Neural progenitor cell (in vitro differentiated cells): ENCODE measurements at regions not wholly inside any gene's neighbourhood (a gene's known extent, or its start where the extent isn't known, plus 50 kb on each side); places are given as distances from the start of the nearest gene placed in this dataset.

Experiments
- DNase-seq: peaks from one replicate; pipeline ENCODE4 v3.0.0-alpha.2; 2016; ENCODE audit warnings: low spot score
- H2AFZ ChIP-seq: fragments of 200-600 bp; sonication (generic); replicated peaks from 2 replicates; pipeline ENCODE4 v1.6.1; 2016; ENCODE audit warnings: antibody characterized with exemption
- H3F3A ChIP-seq: fragments of 200-600 bp; sonication (generic); 2 replicates; pipeline ENCODE4 v1.6.1; 2016; ENCODE audit warnings: antibody characterized with exemption, low read depth
- H3K27ac ChIP-seq: fragments of 200-600 bp; sonication (generic); 2 replicates; pipeline ENCODE4 v1.5.1; 2016; ENCODE audit warnings: mild to moderate bottlenecking
- H3K27me3 ChIP-seq: fragments of 200-600 bp; sonication (generic); 2 replicates; pipeline ENCODE4 v1.6.1; 2016; ENCODE audit warnings: mild to moderate bottlenecking, moderate library complexity
- H3K36me3 ChIP-seq: fragments of 200-600 bp; sonication (generic); 2 replicates; pipeline ENCODE4 v1.5.1; 2016
- H3K4me1 ChIP-seq: fragments of 200-600 bp; sonication (generic); 2 replicates; pipeline ENCODE4 v1.6.1; 2016; ENCODE audit warnings: mixed run types
- H3K4me2 ChIP-seq: fragments of 200-600 bp; sonication (generic); 2 replicates; pipeline ENCODE4 v1.6.1; 2016
- H3K4me3 ChIP-seq: fragments of 200-600 bp; sonication (generic); 2 replicates; pipeline ENCODE4 v1.5.1; 2016
- H3K79me2 ChIP-seq: fragments of 200-600 bp; sonication (generic); 2 replicates; pipeline ENCODE4 v1.6.1; 2016; ENCODE audit warnings: low read depth
- H3K9ac ChIP-seq: fragments of 200-600 bp; sonication (generic); 2 replicates; pipeline ENCODE4 v1.6.1; 2016
- H3K9me3 ChIP-seq: fragments of 200-600 bp; sonication (generic); 2 replicates; pipeline ENCODE4 v1.5.1; 2016; ENCODE audit warnings: low read depth
- H4K20me1 ChIP-seq: fragments of 200-600 bp; sonication (generic); 2 replicates; pipeline ENCODE4 v1.6.1; 2016; ENCODE audit warnings: low read depth
- H3K27ac Mint-ChIP-seq: 3 replicates; pipeline ENCODE4 v1.8.0; 2021; ENCODE audit warnings: mixed read lengths
- H3K27me3 Mint-ChIP-seq: 2 replicates; pipeline ENCODE4 v1.8.0; 2022; ENCODE audit warnings: low read depth, mild to moderate bottlenecking, inconsistent platforms, moderate library complexity, mixed read lengths; ENCODE audit not compliant: insufficient read depth
- H3K36me3 Mint-ChIP-seq: 3 replicates; pipeline ENCODE4 v1.8.0; 2021; ENCODE audit warnings: mixed read lengths
- H3K4me1 Mint-ChIP-seq: 3 replicates; pipeline ENCODE4 v1.8.0; 2021; ENCODE audit warnings: mixed read lengths
- H3K4me3 Mint-ChIP-seq: 3 replicates; pipeline ENCODE4 v1.8.0; 2021; ENCODE audit warnings: mild to moderate bottlenecking, moderate library complexity, mixed read lengths
- H3K9me3 Mint-ChIP-seq: 3 replicates; pipeline ENCODE4 v1.8.0; 2020; ENCODE audit warnings: mixed read lengths
- CTCF ChIP-seq: fragments of 200-600 bp; sonication (generic); IDR thresholded peaks from 2 replicates; pipeline ENCODE4 v1.5.1; 2017; ENCODE audit warnings: antibody characterized with exemption, mild to moderate bottlenecking
- EZH2 ChIP-seq: fragments of 200-600 bp; sonication (generic); IDR thresholded peaks from 2 replicates; pipeline ENCODE4 v1.6.1; 2017; ENCODE audit warnings: antibody characterized with exemption, mild to moderate bottlenecking, moderate library complexity
- EZH2phosphoT487 ChIP-seq: fragments of 200-600 bp; sonication (generic); IDR thresholded peaks from 2 replicates; pipeline ENCODE4 v1.6.1; 2017; ENCODE audit warnings: antibody characterized with exemption

GRCh38 chr7:17589671-17590070, 291.2 kb downstream of the AHR start:
- no peaks in the 10 kb centered on the region for H3K36me3 ChIP-seq
- H3K79me2 ChIP-seq, result no peaks in the 10 kb centered on the region
- H3K4me2 ChIP-seq, result no peak overlapping the region
- H3K9me3 Mint-ChIP-seq, result no peaks in the 10 kb centered on the region
- H3K4me3 ChIP-seq, result no peak overlapping the region
- no peak overlapping the region for H3K9ac ChIP-seq
- TF ChIP-seq EZH2 (no peak), CTCF (no peak), EZH2phosphoT487 (no peak)
- H3K4me1 Mint-ChIP-seq, result peaks cover 3% of the 10 kb centered on the region
- H2AFZ ChIP-seq, result no peak overlapping the region
- H3K27ac Mint-ChIP-seq, result no peak overlapping the region
- H3K27me3 Mint-ChIP-seq, result peaks cover 2% of the 10 kb centered on the region
- no peak for DNase-seq
- H3K36me3 Mint-ChIP-seq, result no peaks in the 10 kb centered on the region
- H4K20me1 ChIP-seq, result no peaks in the 10 kb centered on the region
- no peaks in the 10 kb centered on the region for H3K9me3 ChIP-seq
- no peak overlapping the region for H3K27ac ChIP-seq
- no peaks in the 10 kb centered on the region for H3K27me3 ChIP-seq
- H3K4me3 Mint-ChIP-seq, result no peak overlapping the region
- H3F3A ChIP-seq, result no peaks in the 10 kb centered on the region
- H3K4me1 ChIP-seq, result no peaks in the 10 kb centered on the region

- peaks cover 2% of the 10 kb centered on the region for H3K27me3 Mint-ChIP-seq
- Histone ChIP-seq H3K4me1 (no peaks in the 10 kb centered on the region), H3K4me3 (no peak overlapping the region)
Measured at GRCh38 chr7:17590221-17590620, 291.8 kb downstream of the AHR start.

DNA sequence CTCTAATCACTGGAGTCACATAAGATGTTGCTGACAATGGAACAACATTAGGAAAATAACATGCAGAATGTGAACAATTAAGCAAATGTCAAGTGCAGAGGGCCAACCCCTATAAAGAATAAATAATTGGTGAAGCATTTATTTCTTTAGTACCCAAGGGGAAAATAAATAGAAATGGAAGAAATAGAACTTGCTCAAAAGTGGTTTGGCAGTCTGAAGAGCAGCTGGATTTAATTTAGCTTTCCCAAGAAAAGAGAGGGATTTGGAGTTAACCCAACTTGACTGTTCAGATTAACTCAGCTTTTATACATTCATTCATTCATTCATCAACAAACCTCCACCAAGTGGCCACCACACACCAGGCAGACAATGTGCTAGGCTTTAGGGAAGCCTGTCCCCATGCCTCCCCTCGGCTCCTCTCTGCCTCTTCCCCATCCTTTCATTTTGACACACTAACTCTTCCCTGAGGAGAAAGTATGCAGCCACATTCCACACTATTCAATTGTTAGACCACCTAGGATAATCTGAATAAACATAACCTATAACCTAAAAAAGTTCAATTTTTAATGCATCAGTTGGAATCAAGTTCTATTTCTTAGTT, 295.5 kb downstream of the AHR start:
- Histone ChIP-seq H4K20me1 (no peaks in the 10 kb centered on the region), H3K9ac (no peak overlapping the region), H3K4me1 (no peaks in the 10 kb centered on the region), H3K79me2 (no peaks in the 10 kb centered on the region), H3K9me3 (no peaks in the 10 kb centered on the region), H2AFZ (no peak overlapping the region), H3K4me2 (no peak overlapping the region), H3K27me3 (no peaks in the 10 kb centered on the region), H3K36me3 (no peaks in the 10 kb centered on the region), H3K4me3 (no peak overlapping the region), H3K27ac (no peak overlapping the region), H3F3A (no peaks in the 10 kb centered on the region)
- H3K4me3 Mint-ChIP-seq, result no peak overlapping the region
- H3K27me3 Mint-ChIP-seq, result no peaks in the 10 kb centered on the region
- H3K27ac Mint-ChIP-seq, result no peak overlapping the region
- no peak for TF ChIP-seq CTCF
- no peak for DNase-seq
- H3K9me3 Mint-ChIP-seq, result no peaks in the 10 kb centered on the region
- peaks cover 3% of the 10 kb centered on the region for H3K4me1 Mint-ChIP-seq
- H3K36me3 Mint-ChIP-seq, result no peaks in the 10 kb centered on the region

More at GRCh38 chr7:17590221-17590620, 291.8 kb downstream of the AHR start:
- H3K27me3 ChIP-seq, result no peaks in the 10 kb centered on the region
- no peaks in the 10 kb centered on the region for H3K9me3 Mint-ChIP-seq
- no peak for DNase-seq
- TF ChIP-seq CTCF, result no peak
- no peak for TF ChIP-seq EZH2phosphoT487
- TF ChIP-seq EZH2, result no peak
- H3F3A ChIP-seq, result no peaks in the 10 kb centered on the region
- H2AFZ ChIP-seq, result no peak overlapping the region
- H3K27ac Mint-ChIP-seq, result no peak overlapping the region
- H3K79me2 ChIP-seq, result no peaks in the 10 kb centered on the region
- H4K20me1 ChIP-seq, result no peaks in the 10 kb centered on the region
- no peaks in the 10 kb centered on the region for H3K36me3 ChIP-seq
- H3K36me3 Mint-ChIP-seq, result no peaks in the 10 kb centered on the region
- no peak overlapping the region for H3K27ac ChIP-seq
- H3K9ac ChIP-seq, result no peak overlapping the region
- no peak overlapping the region for H3K4me2 ChIP-seq
- peaks cover 3% of the 10 kb centered on the region for H3K4me1 Mint-ChIP-seq
- H3K9me3 ChIP-seq, result no peaks in the 10 kb centered on the region
- no peak overlapping the region for H3K4me3 Mint-ChIP-seq
